Mammary epithelial cell (primary cell): ENCODE measurements at regions not wholly inside any gene's neighbourhood (a gene's known extent, or its start where the extent isn't known, plus 50 kb on each side); places are given as distances from the start of the nearest gene placed in this dataset.

Experiments
- CTCF ChIP-seq, 2 donors: IDR thresholded peaks in 1 of 2; conservative IDR thresholded peaks in 1 of 2; 2 replicates each; pipeline ENCODE4 v1.5.1; 2011 to 2012; ENCODE audit warnings: inconsistent platforms in 2 of 2, low read length in 2 of 2, mild to moderate bottlenecking in 2 of 2, control low read depth in 1 of 2, low read depth in 1 of 2; ENCODE audit not compliant: insufficient read depth in 1 of 2; ENCODE audit errors: extremely low read depth in 1 of 2
- EZH2 ChIP-seq: IDR thresholded peaks from 2 replicates; pipeline ENCODE4 v1.6.1; 2012; ENCODE audit warnings: low read length, inconsistent platforms, borderline replicate concordance

GRCh38 chr3:124635169-124635539 is 95.1 kb upstream of the UMPS start:
- no peak for TF ChIP-seq CTCF (conservative IDR thresholded peaks at IDR 0.05 in 1 of 2, IDR thresholded peaks at IDR 0.05 in 1 of 2; ENCODE audit: extremely low read depth in 1 of 2, insufficient read depth in 1 of 2, low read depth in 1 of 2, low read length in 2 of 2)
- no peak for TF ChIP-seq EZH2
